ENCODE measurements at regions not wholly inside any gene's neighbourhood (a gene's known extent, or its start where the extent isn't known, plus 50 kb on each side); places are given as distances from the start of the nearest gene placed in this dataset.

- H3K36me3 ChIP-seq = no peaks in the 10 kb centered on the region
- DNase-seq (ENCODE audit: low spot score) (no peak), ATAC-seq (ENCODE audit: insufficient number of reproducible peaks, low FRiP score, low read depth) (no peak)
- H3K27me3 ChIP-seq (replicated peaks; ENCODE audit: insufficient read depth) = no peaks in the 10 kb centered on the region
- no peaks in the 10 kb centered on the region for H3K9me3 ChIP-seq
- no peaks in the 10 kb centered on the region for H3K4me1 ChIP-seq (ENCODE audit: control insufficient read depth in 1 of 2, low read depth in 2 of 2)
- TF ChIP-seq CTCF (IDR thresholded peaks at IDR 0.05) = no peak
- H3K27ac ChIP-seq = no peak overlapping the region
- no peak overlapping the region for H3K4me3 ChIP-seq
Measured at GRCh38 chr7:68295386-68295785, 1298.8 kb downstream of the TYW1 start.

- no peaks in the 10 kb centered on the region for H3K9me3 ChIP-seq
- H3K27me3 ChIP-seq (replicated peaks; ENCODE audit: insufficient read depth) = no peaks in the 10 kb centered on the region
- H3K4me3 ChIP-seq = no peak overlapping the region
- no peaks in the 10 kb centered on the region for H3K4me1 ChIP-seq (ENCODE audit: control insufficient read depth in 1 of 2, low read depth in 2 of 2)
- DNase-seq (ENCODE audit: low spot score) (no peak), ATAC-seq (ENCODE audit: insufficient number of reproducible peaks, low FRiP score, low read depth) (no peak)
- TF ChIP-seq CTCF (IDR thresholded peaks at IDR 0.05) = no peak
- H3K27ac ChIP-seq = no peak overlapping the region
- H3K36me3 ChIP-seq = no peaks in the 10 kb centered on the region
Measured at GRCh38 chr7:68304536-68304935, 1293.7 kb upstream of the AUTS2 start.

GRCh38 chr7:68306692-68307107 lies 1291.6 kb upstream of the AUTS2 start:
- Histone ChIP-seq H3K4me3 (no peak overlapping the region), H3K9me3 (no peaks in the 10 kb centered on the region), H3K4me1 (ENCODE audit: control insufficient read depth in 1 of 2, low read depth in 2 of 2) (no peaks in the 10 kb centered on the region), H3K27me3 (replicated peaks; ENCODE audit: insufficient read depth) (no peaks in the 10 kb centered on the region), H3K36me3 (no peaks in the 10 kb centered on the region), H3K27ac (no peak overlapping the region)
- TF ChIP-seq CTCF (IDR thresholded peaks at IDR 0.05) = no peak
- DNase-seq (ENCODE audit: low spot score) = no peak
- no peak for ATAC-seq (ENCODE audit: insufficient number of reproducible peaks, low FRiP score, low read depth)

- H3K27me3 ChIP-seq (replicated peaks; ENCODE audit: insufficient read depth) = no peaks in the 10 kb centered on the region
- DNase-seq (ENCODE audit: low spot score) (no peak), ATAC-seq (ENCODE audit: insufficient number of reproducible peaks, low FRiP score, low read depth) (no peak)
- no peaks in the 10 kb centered on the region for H3K4me1 ChIP-seq (ENCODE audit: control insufficient read depth in 1 of 2, low read depth in 2 of 2)
- H3K27ac ChIP-seq = no peak overlapping the region
- H3K9me3 ChIP-seq = no peaks in the 10 kb centered on the region
- H3K4me3 ChIP-seq = no peak overlapping the region
- no peak for TF ChIP-seq CTCF (IDR thresholded peaks at IDR 0.05)
- H3K36me3 ChIP-seq = no peaks in the 10 kb centered on the region
Measured at GRCh38 chr7:68309271-68309670, 1289.0 kb upstream of the AUTS2 start.

GRCh38 chr7:68309806-68310205 lies 1288.5 kb upstream of the AUTS2 start:
- Histone ChIP-seq H3K4me3 (no peak overlapping the region), H3K36me3 (no peaks in the 10 kb centered on the region), H3K4me1 (ENCODE audit: control insufficient read depth in 1 of 2, low read depth in 2 of 2) (no peaks in the 10 kb centered on the region), H3K9me3 (no peaks in the 10 kb centered on the region), H3K27me3 (replicated peaks; ENCODE audit: insufficient read depth) (no peaks in the 10 kb centered on the region), H3K27ac (no peak overlapping the region)
- no peak for TF ChIP-seq CTCF (IDR thresholded peaks at IDR 0.05)
- DNase-seq (ENCODE audit: low spot score) = no peak
- no peak for ATAC-seq (ENCODE audit: insufficient number of reproducible peaks, low FRiP score, low read depth)
